Neutrophil (primary cell): ENCODE measurements at regions not wholly inside any gene's neighbourhood (a gene's known extent, or its start where the extent isn't known, plus 50 kb on each side); places are given as distances from the start of the nearest gene placed in this dataset.

Experiments
- H3K27ac ChIP-seq: fragments of 200-600 bp; sonication (generic); 2 replicates; pipeline ENCODE4 v1.5.1; 2016; ENCODE audit warnings: mild to moderate bottlenecking, moderate library complexity
- H3K27me3 ChIP-seq: fragments of 200-600 bp; sonication (generic); 2 replicates; pipeline ENCODE4 v1.6.0; 2016; ENCODE audit warnings: mild to moderate bottlenecking
- H3K36me3 ChIP-seq: fragments of 200-600 bp; sonication (generic); 2 replicates; pipeline ENCODE4 v1.5.1; 2017
- H3K4me1 ChIP-seq, 2 experiments: fragments of 200-600 bp in 1 of 2; sonication (generic) in 1 of 2; 1 replicate in 1 of 2; 2 replicates in 1 of 2; pipeline versions ENCODE4 v1.5.1 to v1.6.1; 2013 to 2016; ENCODE audit warnings: low read depth in 1 of 2, low read length in 1 of 2, mild to moderate bottlenecking in 1 of 2, moderate library complexity in 1 of 2; ENCODE audit not compliant: control insufficient read depth in 1 of 2, insufficient read depth in 1 of 2
- H3K4me3 ChIP-seq, 2 experiments: fragments of 200-600 bp in 1 of 2; sonication (generic) in 1 of 2; 1 replicate in 1 of 2; 2 replicates in 1 of 2; pipeline ENCODE4 v1.5.1; 2013 to 2016; ENCODE audit warnings: low read depth in 1 of 2, low read length in 1 of 2, mild to moderate bottlenecking in 1 of 2, moderate library complexity in 1 of 2
- H3K9me3 ChIP-seq: fragments of 200-600 bp; sonication (generic); 2 replicates; pipeline ENCODE4 v1.5.1; 2016
- CTCF ChIP-seq: fragments of 200-600 bp; sonication (generic); IDR thresholded peaks from 2 replicates; pipeline ENCODE4 v1.5.1; 2016; ENCODE audit warnings: antibody characterized with exemption

GRCh38 chr2:235347691-235348090 lies 146.2 kb upstream of the AGAP1 start:
- no peak for TF ChIP-seq CTCF
- Histone ChIP-seq H3K4me1 (no peaks in the 10 kb centered on the region), H3K9me3 (no peaks in the 10 kb centered on the region), H3K27ac (no peak overlapping the region), H3K27me3 (no peaks in the 10 kb centered on the region), H3K36me3 (no peaks in the 10 kb centered on the region), H3K4me3 (no peak overlapping the region)

DNA sequence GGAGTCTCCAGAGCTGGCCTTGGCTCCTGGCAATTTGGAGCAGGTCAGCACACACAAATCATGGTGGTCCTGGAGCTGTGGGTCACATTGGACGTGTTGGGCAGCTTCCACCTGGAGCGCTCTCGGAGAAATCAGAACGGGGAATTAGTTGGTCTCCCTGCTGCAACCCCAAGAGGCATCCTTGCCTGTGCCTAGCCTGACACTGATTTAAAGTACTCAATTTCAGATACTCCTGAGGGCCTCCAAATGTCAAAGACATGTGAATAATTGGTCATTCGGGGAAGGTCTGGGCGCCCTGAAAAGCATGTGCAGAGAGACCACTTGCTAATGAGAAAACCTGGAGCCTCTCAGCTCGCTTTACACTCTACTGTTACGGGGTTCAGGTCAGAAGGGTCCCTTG lies 145.5 kb upstream of the AGAP1 start:
- no peak for TF ChIP-seq CTCF
- H3K36me3 ChIP-seq, result no peaks in the 10 kb centered on the region

DNA sequence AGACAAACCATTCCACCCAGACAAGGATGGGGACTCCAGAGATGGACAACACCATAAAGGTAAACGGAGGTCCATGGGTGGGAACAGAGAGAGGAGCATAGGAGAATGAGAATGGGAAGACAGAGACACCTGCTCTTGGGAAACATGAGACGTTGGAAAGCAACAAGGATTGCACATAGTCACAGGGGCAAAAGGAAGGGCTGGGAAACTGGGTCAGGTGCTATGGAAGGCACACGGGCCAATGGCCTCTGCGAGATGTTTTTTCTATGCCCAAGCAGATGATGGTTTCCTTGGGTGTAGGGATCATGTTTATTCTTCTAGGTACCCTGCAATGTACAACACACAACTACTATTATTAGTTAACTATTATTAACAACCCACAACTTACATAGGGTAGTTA lies 143.6 kb upstream of the AGAP1 start:
- no peak for TF ChIP-seq CTCF
- Histone ChIP-seq H3K4me1 (no peaks in the 10 kb centered on the region), H3K9me3 (no peaks in the 10 kb centered on the region), H3K27ac (no peak overlapping the region), H3K36me3 (no peaks in the 10 kb centered on the region), H3K4me3 (no peak overlapping the region), H3K27me3 (no peaks in the 10 kb centered on the region)

More for the DNA sequence above, 145.5 kb upstream of the AGAP1 start:
- H3K4me3 ChIP-seq, result no peak overlapping the region
- H3K27ac ChIP-seq, result no peak overlapping the region
- no peaks in the 10 kb centered on the region for H3K9me3 ChIP-seq
- no peaks in the 10 kb centered on the region for H3K4me1 ChIP-seq
- H3K27me3 ChIP-seq, result no peaks in the 10 kb centered on the region

DNA sequence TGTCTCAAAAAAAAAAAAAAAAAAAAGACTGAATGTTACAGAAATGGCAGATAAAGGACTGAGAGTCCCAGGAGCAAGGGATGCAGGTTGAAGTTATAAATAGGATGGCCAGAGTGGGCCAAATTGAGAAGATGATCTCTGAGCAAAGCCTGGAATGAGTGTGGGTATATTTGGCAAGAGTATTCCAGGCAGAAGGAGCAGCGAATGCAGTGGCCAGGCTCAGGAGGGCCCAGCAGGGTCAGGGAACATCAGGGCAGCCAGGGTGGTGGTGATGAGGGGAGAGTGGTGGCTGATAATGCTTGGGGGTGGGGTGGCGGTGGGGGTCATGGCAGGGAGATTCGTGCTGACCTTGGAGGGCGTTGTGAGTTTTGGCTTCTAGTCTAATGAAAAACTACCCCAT lies 141.3 kb upstream of the AGAP1 start:
- H3K27ac ChIP-seq, result no peak overlapping the region
- no peak overlapping the region for H3K4me3 ChIP-seq
- H3K9me3 ChIP-seq, result no peaks in the 10 kb centered on the region
- no peaks in the 10 kb centered on the region for H3K27me3 ChIP-seq
- H3K4me1 ChIP-seq, result no peaks in the 10 kb centered on the region
- H3K36me3 ChIP-seq, result no peaks in the 10 kb centered on the region
- TF ChIP-seq CTCF, result no peak

DNA sequence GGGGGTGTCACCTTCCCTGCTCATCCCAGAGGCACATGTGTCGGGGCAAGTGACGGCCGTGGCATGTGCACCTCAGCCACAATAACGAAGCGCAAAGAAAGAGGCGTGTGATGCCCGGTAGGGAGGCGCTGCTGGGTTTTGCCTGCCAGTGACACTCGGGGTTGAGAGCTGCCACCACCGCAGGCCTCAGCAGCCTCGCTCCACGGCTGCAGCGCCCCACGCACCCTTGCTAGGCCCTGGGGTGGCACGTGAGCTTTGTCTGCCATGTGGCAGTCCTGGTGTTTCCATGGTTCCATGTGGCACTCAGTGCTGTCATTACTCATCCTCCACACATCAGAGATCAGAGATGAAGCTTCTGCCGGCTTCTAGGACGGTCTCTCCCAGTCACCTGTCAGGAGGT lies 136.0 kb upstream of the AGAP1 start:
- no peaks in the 10 kb centered on the region for H3K4me1 ChIP-seq
- H3K9me3 ChIP-seq, result no peaks in the 10 kb centered on the region
- no peaks in the 10 kb centered on the region for H3K36me3 ChIP-seq
- H3K27ac ChIP-seq, result no peak overlapping the region
- no peak overlapping the region for H3K4me3 ChIP-seq
- no peak for TF ChIP-seq CTCF
- no peaks in the 10 kb centered on the region for H3K27me3 ChIP-seq

DNA sequence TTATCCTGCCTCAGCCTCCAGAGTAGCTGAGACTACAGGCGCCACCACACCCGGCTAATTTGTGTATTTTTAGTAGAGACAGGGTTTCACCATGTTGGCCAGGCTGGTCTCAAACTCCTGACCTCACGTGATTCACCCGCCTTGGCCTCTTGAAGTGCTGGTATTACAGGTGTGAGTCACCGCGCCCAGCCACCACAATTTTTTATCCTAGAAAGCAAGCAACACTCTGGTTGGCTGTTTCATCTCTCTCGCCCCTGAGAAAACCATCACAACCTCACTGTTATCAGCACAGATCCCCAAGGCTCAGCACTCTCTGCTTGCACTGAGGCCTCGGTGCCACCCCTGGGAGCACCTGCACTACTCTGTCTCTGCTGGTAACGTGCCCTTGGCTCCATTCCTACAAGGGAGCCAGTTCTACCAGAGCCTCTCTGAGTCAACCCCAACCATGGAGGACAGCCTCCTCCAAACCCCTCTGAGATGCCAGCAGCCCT lies 134.8 kb upstream of the AGAP1 start:
- H3K4me1 ChIP-seq, result no peaks in the 10 kb centered on the region
- H3K27ac ChIP-seq, result no peak overlapping the region
- no peaks in the 10 kb centered on the region for H3K36me3 ChIP-seq
- no peak for TF ChIP-seq CTCF
- H3K4me3 ChIP-seq, result no peak overlapping the region
- H3K27me3 ChIP-seq, result no peaks in the 10 kb centered on the region
- no peaks in the 10 kb centered on the region for H3K9me3 ChIP-seq
